Tibial nerve (tissue), 3 donors: ENCODE measurements at regions not wholly inside any gene's neighbourhood (a gene's known extent, or its start where the extent isn't known, plus 50 kb on each side); places are given as distances from the start of the nearest gene placed in this dataset.

ENCODE experiments used
- POLR2A ChIP-seq, 2 donors: fragments of 450-650 bp; IDR thresholded peaks; one replicate each; pipeline ENCODE4 v1.6.1; 2017; ENCODE audit warnings: antibody characterized with exemption in 2 of 2, mild to moderate bottlenecking in 2 of 2, moderate library complexity in 2 of 2
- TF ChIP-seq, protein P1 (sequence below), 5 experiments: fragments of 200-600 bp in 3 of 5; fragments of 450-650 bp in 2 of 5; sonication (generic) in 3 of 5; IDR thresholded peaks; one replicate each; pipeline ENCODE4 v1.5.1; 2016 to 2019; ENCODE audit warnings: antibody characterized with exemption in 5 of 5, mild to moderate bottlenecking in 3 of 5, moderate library complexity in 2 of 5

DNA sequence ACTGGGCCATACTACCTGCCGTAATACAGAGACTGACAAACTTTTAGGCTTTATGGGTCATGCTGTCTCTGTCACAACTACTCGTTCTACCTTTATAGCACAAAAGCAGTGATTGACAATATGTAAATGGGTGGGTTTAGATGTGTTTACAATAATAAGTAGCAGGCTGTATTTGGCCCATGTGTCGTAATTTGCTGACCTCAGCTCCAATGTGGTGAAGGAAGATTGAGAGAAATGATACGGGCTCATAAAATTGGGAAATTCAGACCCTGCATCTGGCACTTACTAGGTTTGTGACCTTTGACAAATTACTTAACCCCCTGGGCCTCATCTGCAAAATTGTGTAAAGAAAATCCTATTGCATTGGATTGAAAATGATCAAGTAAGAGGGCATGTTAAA lies 150.8 kb upstream of the NPSR1 start:
- TF ChIP-seq, protein P1, sequence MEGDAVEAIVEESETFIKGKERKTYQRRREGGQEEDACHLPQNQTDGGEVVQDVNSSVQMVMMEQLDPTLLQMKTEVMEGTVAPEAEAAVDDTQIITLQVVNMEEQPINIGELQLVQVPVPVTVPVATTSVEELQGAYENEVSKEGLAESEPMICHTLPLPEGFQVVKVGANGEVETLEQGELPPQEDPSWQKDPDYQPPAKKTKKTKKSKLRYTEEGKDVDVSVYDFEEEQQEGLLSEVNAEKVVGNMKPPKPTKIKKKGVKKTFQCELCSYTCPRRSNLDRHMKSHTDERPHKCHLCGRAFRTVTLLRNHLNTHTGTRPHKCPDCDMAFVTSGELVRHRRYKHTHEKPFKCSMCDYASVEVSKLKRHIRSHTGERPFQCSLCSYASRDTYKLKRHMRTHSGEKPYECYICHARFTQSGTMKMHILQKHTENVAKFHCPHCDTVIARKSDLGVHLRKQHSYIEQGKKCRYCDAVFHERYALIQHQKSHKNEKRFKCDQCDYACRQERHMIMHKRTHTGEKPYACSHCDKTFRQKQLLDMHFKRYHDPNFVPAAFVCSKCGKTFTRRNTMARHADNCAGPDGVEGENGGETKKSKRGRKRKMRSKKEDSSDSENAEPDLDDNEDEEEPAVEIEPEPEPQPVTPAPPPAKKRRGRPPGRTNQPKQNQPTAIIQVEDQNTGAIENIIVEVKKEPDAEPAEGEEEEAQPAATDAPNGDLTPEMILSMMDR (IDR thresholded peaks at IDR 0.05) = no peak
- TF ChIP-seq POLR2A (IDR thresholded peaks at IDR 0.05) = no peak
